Fibroblast of lung (primary cell): ENCODE measurements at regions not wholly inside any gene's neighbourhood (a gene's known extent, or its start where the extent isn't known, plus 50 kb on each side); places are given as distances from the start of the nearest gene placed in this dataset.

Experiments
- DNase-seq, 2 donors: peaks; one replicate each; pipeline versions ENCODE4 v3.0.0 to v3.0.0-alpha.2; 2010; ENCODE audit warnings: low read depth in 2 of 2
- H2AFZ ChIP-seq: 2 replicates; pipeline ENCODE4 v1.5.1; 2012; ENCODE audit warnings: low read length, control low read depth, inconsistent platforms
- H3K27ac ChIP-seq: 2 replicates; pipeline ENCODE4 v1.5.1; 2011; ENCODE audit warnings: low read length, control low read depth; ENCODE audit not compliant: insufficient read depth
- H3K27me3 ChIP-seq: 2 replicates; pipeline ENCODE4 v1.5.1; 2011; ENCODE audit warnings: mild to moderate bottlenecking, low read length; ENCODE audit not compliant: control insufficient read depth, insufficient read depth
- H3K36me3 ChIP-seq: 2 replicates; pipeline ENCODE4 v1.5.1; 2011; ENCODE audit warnings: low read length; ENCODE audit not compliant: control insufficient read depth, insufficient read depth
- H3K4me1 ChIP-seq: 2 replicates; pipeline ENCODE4 v1.5.1; 2011; ENCODE audit warnings: low read length; ENCODE audit not compliant: control insufficient read depth, insufficient read depth; ENCODE audit errors: extremely low read depth
- H3K4me2 ChIP-seq: 2 replicates; pipeline ENCODE4 v1.5.1; 2011; ENCODE audit warnings: low read length, control low read depth; ENCODE audit not compliant: insufficient read depth; ENCODE audit errors: extremely low read depth
- H3K4me3 ChIP-seq, 4 experiments: fragments of 200-600 bp in 1 of 4; sonication (generic) in 1 of 4; replicated peaks in 1 of 4; 2 replicates each; pipeline ENCODE4 v1.5.1; 2011 to 2016; ENCODE audit warnings: low read length in 4 of 4, low read depth in 3 of 4, mild to moderate bottlenecking in 3 of 4, control low read depth in 2 of 4, inconsistent platforms in 1 of 4, mixed read lengths in 1 of 4; ENCODE audit not compliant: insufficient read depth in 1 of 4; ENCODE audit errors: control extremely low read depth in 1 of 4
- H3K79me2 ChIP-seq: 2 replicates; pipeline ENCODE4 v1.5.1; 2012; ENCODE audit warnings: mild to moderate bottlenecking, low read length, inconsistent platforms; ENCODE audit not compliant: control insufficient read depth, insufficient read depth
- H3K9ac ChIP-seq: 2 replicates; pipeline ENCODE4 v1.5.1; 2011; ENCODE audit warnings: mild to moderate bottlenecking, low read length, control low read depth; ENCODE audit not compliant: insufficient read depth
- H3K9me3 ChIP-seq: 2 replicates; pipeline ENCODE4 v1.5.1; 2012; ENCODE audit warnings: low read depth, low read length; ENCODE audit not compliant: control insufficient read depth, insufficient read depth
- H4K20me1 ChIP-seq: 2 replicates; pipeline ENCODE4 v1.5.1; 2011; ENCODE audit warnings: low read length; ENCODE audit not compliant: control insufficient read depth, insufficient read depth; ENCODE audit errors: extremely low read depth
- EZH2 ChIP-seq: IDR thresholded peaks from 2 replicates; pipeline ENCODE4 v1.5.1; 2012; ENCODE audit warnings: low read length, control low read depth, mild to moderate bottlenecking; ENCODE audit errors: missing control alignments
- TF ChIP-seq, protein P1 (sequence below), 2 donors: IDR thresholded peaks in 1 of 2; conservative IDR thresholded peaks in 1 of 2; 1 replicate in 1 of 2; 2 replicates in 1 of 2; pipeline ENCODE4 v1.5.1; 2011 to 2012; ENCODE audit warnings: low read length in 2 of 2, control low read depth in 1 of 2, inconsistent platforms in 1 of 2, low read depth in 1 of 2, mild to moderate bottlenecking in 1 of 2

DNA sequence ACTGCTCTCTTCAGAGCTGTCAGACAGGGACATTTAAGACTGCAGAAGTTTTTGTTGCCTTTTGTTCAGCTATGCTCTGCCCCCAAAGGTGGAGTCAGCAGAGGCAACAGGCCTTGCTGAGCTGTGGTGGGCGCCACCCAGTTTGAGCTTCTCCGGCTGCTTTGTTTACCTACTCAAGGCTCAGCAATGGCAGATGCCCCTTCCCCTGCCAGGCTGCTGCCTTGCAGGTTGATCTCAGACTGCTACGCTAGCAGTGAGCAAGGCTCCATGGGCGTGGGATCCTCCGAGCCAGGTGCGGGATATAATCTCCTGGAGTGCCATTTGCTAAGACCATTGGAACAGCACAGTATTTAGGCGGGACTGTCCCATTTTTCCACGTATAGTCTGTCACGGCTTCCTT is 371.4 kb upstream of the AMOT start:
- no peak for TF ChIP-seq EZH2
- TF ChIP-seq, protein P1, sequence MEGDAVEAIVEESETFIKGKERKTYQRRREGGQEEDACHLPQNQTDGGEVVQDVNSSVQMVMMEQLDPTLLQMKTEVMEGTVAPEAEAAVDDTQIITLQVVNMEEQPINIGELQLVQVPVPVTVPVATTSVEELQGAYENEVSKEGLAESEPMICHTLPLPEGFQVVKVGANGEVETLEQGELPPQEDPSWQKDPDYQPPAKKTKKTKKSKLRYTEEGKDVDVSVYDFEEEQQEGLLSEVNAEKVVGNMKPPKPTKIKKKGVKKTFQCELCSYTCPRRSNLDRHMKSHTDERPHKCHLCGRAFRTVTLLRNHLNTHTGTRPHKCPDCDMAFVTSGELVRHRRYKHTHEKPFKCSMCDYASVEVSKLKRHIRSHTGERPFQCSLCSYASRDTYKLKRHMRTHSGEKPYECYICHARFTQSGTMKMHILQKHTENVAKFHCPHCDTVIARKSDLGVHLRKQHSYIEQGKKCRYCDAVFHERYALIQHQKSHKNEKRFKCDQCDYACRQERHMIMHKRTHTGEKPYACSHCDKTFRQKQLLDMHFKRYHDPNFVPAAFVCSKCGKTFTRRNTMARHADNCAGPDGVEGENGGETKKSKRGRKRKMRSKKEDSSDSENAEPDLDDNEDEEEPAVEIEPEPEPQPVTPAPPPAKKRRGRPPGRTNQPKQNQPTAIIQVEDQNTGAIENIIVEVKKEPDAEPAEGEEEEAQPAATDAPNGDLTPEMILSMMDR (conservative IDR thresholded peaks at IDR 0.05 in 1 of 2, IDR thresholded peaks at IDR 0.05 in 1 of 2; ENCODE audit: low read depth in 1 of 2, low read length in 2 of 2) = no peak
- no peaks in the 10 kb centered on the region for H4K20me1 ChIP-seq
- no peaks in the 10 kb centered on the region for H3K27me3 ChIP-seq
- H3K4me3 ChIP-seq = no peak overlapping the region
- no peaks in the 10 kb centered on the region for H3K4me1 ChIP-seq
- no peak for DNase-seq
- H3K9ac ChIP-seq = no peak overlapping the region
- H3K36me3 ChIP-seq = no peaks in the 10 kb centered on the region
- H3K79me2 ChIP-seq = no peaks in the 10 kb centered on the region
- no peak overlapping the region for H3K4me2 ChIP-seq
- H3K27ac ChIP-seq = no peak overlapping the region
- H3K9me3 ChIP-seq = no peaks in the 10 kb centered on the region
- no peak overlapping the region for H2AFZ ChIP-seq

DNA sequence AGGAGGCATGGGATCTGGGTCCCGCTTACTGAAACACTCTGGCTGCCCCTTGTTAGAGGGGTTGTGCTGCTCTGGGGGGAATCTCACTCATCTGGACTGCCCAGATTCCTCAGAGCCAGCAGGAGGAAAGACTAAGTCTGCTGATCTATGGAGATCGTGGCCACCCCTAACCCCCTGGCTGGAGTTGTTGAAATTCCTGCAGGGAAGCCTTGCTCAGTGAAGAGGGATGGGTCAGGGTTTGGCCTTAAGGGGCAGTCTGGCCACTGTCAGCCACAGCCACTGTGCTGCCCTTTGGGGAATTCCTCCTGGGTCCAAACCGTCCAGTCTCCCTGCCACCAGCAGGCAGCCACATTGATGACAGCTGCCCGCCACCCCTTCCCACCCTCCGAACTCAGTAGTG is 362.0 kb upstream of the AMOT start:
- no peaks in the 10 kb centered on the region for H3K79me2 ChIP-seq
- no peaks in the 10 kb centered on the region for H3K36me3 ChIP-seq
- no peaks in the 10 kb centered on the region for H4K20me1 ChIP-seq
- H3K9ac ChIP-seq = no peak overlapping the region
- DNase-seq = no peak
- H3K4me3 ChIP-seq = no peak overlapping the region
- no peak overlapping the region for H3K27ac ChIP-seq
- no peaks in the 10 kb centered on the region for H3K27me3 ChIP-seq
- H3K4me2 ChIP-seq = no peak overlapping the region
- no peaks in the 10 kb centered on the region for H3K9me3 ChIP-seq
- no peak overlapping the region for H2AFZ ChIP-seq
- TF ChIP-seq EZH2 = no peak
- TF ChIP-seq, protein P1 (conservative IDR thresholded peaks at IDR 0.05 in 1 of 2, IDR thresholded peaks at IDR 0.05 in 1 of 2; ENCODE audit: low read depth in 1 of 2, low read length in 2 of 2) = no peak
- H3K4me1 ChIP-seq = no peaks in the 10 kb centered on the region

DNA sequence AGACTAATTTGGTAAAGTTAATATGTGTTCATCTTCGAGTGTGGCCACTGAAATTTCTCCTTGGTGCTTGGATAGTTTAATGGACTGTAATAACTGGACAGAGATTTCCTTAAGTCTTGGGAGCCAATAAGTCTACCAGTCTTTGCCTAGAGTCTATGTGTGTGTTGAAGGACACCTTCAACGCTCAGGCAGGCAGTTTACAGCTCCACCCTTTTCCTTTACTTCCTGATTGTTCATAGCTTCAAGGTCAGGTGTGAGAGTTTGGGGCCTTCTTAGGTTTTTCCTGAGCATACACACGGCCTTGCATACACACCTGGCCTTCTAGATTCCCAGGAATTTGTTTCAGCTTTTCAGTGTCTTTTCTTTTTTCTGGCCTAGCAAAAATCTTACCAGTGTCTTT is 355.3 kb upstream of the AMOT start:
- Histone ChIP-seq H2AFZ (no peak overlapping the region), H3K27ac (no peak overlapping the region), H3K4me1 (no peaks in the 10 kb centered on the region), H3K36me3 (no peaks in the 10 kb centered on the region), H3K9me3 (no peaks in the 10 kb centered on the region), H3K4me2 (no peak overlapping the region), H3K9ac (no peak overlapping the region), H3K4me3 (no peak overlapping the region), H3K79me2 (no peaks in the 10 kb centered on the region), H3K27me3 (no peaks in the 10 kb centered on the region), H4K20me1 (no peaks in the 10 kb centered on the region)
- no peak for TF ChIP-seq EZH2
- TF ChIP-seq, protein P1 (conservative IDR thresholded peaks at IDR 0.05 in 1 of 2, IDR thresholded peaks at IDR 0.05 in 1 of 2; ENCODE audit: low read depth in 1 of 2, low read length in 2 of 2) = no peak
- no peak for DNase-seq
